PC-9 (cell line): ENCODE measurements at regions not wholly inside any gene's neighbourhood (a gene's known extent, or its start where the extent isn't known, plus 50 kb on each side); places are given as distances from the start of the nearest gene placed in this dataset.

Experiments
- BruUV-seq: library from RNA; stranded (reverse); fragments of 400-500 nt; replicated peaks from 2 replicates; lab custom pipeline; 2021; lab: Mats Ljungman, UMichigan
- CTCF ChIA-PET: fragments of 300-600 bp; sonication (Branson Sonifier 250); formaldehyde crosslinking; loops from one replicate; lab custom pipeline; 2022; ENCODE audit warnings: antibody characterized with exemption; lab: Charles Lee
- POLR2A ChIA-PET: fragments of 300-600 bp; sonication (Branson Sonifier 250); formaldehyde crosslinking; loops from one replicate; lab custom pipeline; 2022; ENCODE audit warnings: antibody characterized with exemption; ENCODE audit not compliant: unreplicated experiment; lab: Charles Lee
- DNase-seq, 2 experiments: peaks; one replicate each; pipeline versions ENCODE4 v3.0.0 to v3.0.0-alpha.2; 2015 to 2022; ENCODE audit warnings: mixed read lengths in 1 of 2
- H2AFZ ChIP-seq: fragments of 200-600 bp; sonication (generic); 2 replicates; pipeline ENCODE4 v1.8.1; 2017; ENCODE audit warnings: antibody characterized with exemption
- H3F3A ChIP-seq: fragments of 200-600 bp; sonication (generic); 2 replicates; pipeline ENCODE4 v1.8.1; 2017; ENCODE audit warnings: antibody characterized with exemption, mild to moderate bottlenecking, low read depth; ENCODE audit not compliant: insufficient read depth
- H3K27ac ChIP-seq: fragments of 200-600 bp; sonication (generic); 2 replicates; pipeline ENCODE4 v1.6.1; 2016; ENCODE audit warnings: mixed run types
- H3K27me3 ChIP-seq: fragments of 200-600 bp; sonication (generic); 2 replicates; pipeline ENCODE4 v1.6.1; 2016; ENCODE audit warnings: low read depth, mixed run types; ENCODE audit not compliant: insufficient read depth
- H3K36me3 ChIP-seq: fragments of 200-600 bp; sonication (generic); 2 replicates; pipeline ENCODE4 v1.6.1; 2016; ENCODE audit warnings: low read depth, mixed run types
- H3K4me1 ChIP-seq: fragments of 200-600 bp; sonication (generic); replicated peaks from 2 replicates; pipeline ENCODE4 v1.6.1; 2016; ENCODE audit warnings: mixed run types; ENCODE audit not compliant: insufficient read depth
- H3K4me2 ChIP-seq: fragments of 200-600 bp; sonication (generic); 2 replicates; pipeline ENCODE4 v1.6.1; 2017; ENCODE audit warnings: mixed run types
- H3K4me3 ChIP-seq: fragments of 200-600 bp; sonication (generic); 2 replicates; pipeline ENCODE4 v1.6.1; 2016; ENCODE audit warnings: mixed run types
- H3K79me2 ChIP-seq: fragments of 200-600 bp; sonication (generic); 2 replicates; pipeline ENCODE4 v1.6.1; 2017; ENCODE audit warnings: low read depth, mixed run types
- H3K9me2 ChIP-seq: fragments of 200-600 bp; sonication (generic); 2 replicates; pipeline ENCODE4 v1.8.1; 2017; ENCODE audit warnings: mild to moderate bottlenecking; ENCODE audit not compliant: insufficient read depth
- H3K9me3 ChIP-seq: fragments of 200-600 bp; sonication (generic); 2 replicates; pipeline ENCODE4 v1.8.1; 2016; ENCODE audit warnings: low read depth; ENCODE audit not compliant: insufficient read depth
- H4K20me1 ChIP-seq: fragments of 200-600 bp; sonication (generic); 2 replicates; pipeline ENCODE4 v1.8.1; 2017; ENCODE audit not compliant: insufficient read depth
- CTCF ChIP-seq: fragments of 200-600 bp; sonication (generic); conservative IDR thresholded peaks from 2 replicates; pipeline ENCODE4 v1.6.1; 2017; ENCODE audit warnings: mixed run types, antibody characterized with exemption, mild to moderate bottlenecking, moderate library complexity
- EZH2 ChIP-seq: fragments of 200-600 bp; sonication (generic); IDR thresholded peaks from 2 replicates; pipeline ENCODE4 v1.8.0; 2017; ENCODE audit warnings: antibody characterized with exemption, low read depth
- intact Hi-C: fragments of 100-400 bp; cut with micrococcal nuclease; formaldehyde crosslinking; loops from one replicate; pipeline ENCODE4 v1.10.0; 2022; ENCODE audit not compliant: unreplicated experiment

DNA sequence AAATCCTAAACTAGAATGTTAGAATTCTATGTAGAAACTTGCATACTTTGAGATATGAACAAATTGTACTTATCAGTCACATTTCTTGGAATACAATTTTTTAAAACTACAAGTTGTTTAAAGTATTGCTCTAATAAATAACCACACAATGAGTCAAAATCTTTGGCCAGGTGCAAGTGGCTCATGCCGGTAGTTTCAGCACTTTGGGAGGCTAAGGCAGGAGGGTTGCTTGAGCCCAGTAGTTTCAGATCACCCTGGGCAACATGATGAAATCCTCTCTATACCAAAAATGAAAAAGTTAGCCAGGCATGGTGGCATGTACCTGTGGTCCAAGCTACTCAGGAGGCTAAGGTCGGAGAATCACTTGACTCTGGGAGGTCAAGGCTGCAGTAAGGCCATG lies 257.8 kb downstream of the COX7C start:
- Histone ChIP-seq H3K4me2 (no peak overlapping the region), H3F3A (no peaks in the 10 kb centered on the region), H4K20me1 (no peaks in the 10 kb centered on the region), H2AFZ (no peak overlapping the region), H3K27me3 (no peaks in the 10 kb centered on the region), H3K9me2 (no peaks in the 10 kb centered on the region), H3K9me3 (no peaks in the 10 kb centered on the region), H3K36me3 (no peaks in the 10 kb centered on the region), H3K4me1 (no peaks in the 10 kb centered on the region), H3K27ac (no peak overlapping the region), H3K79me2 (no peaks in the 10 kb centered on the region), H3K4me3 (no peak overlapping the region)
- BruUV-seq, result no TSS peak
- ChIA-PET POLR2A (no interaction called here), CTCF (no interaction called here)
- intact Hi-C loops, result no loop called here
- no peak for DNase-seq
- no peak for TF ChIP-seq EZH2
- no peak for TF ChIP-seq CTCF

DNA sequence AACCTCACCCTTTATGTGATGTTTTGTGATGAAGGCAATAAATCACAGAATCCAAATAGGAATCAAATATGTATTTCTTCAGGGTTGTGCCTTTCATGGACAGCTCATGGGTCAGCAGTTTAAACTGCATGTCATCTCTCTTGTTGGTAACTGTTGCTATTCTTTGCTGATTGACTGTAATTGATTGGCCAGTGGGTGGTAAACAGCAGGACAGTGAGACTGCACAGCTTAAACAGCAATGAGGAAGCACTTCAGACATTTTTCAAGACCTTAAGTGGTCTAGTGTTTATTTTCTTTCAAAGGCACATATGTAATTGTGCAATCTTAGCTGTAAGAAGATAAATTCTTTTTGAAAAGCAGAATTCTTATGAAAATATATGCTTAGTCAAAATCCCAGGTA lies 260.5 kb downstream of the COX7C start:
- Histone ChIP-seq H3K36me3 (no peaks in the 10 kb centered on the region), H4K20me1 (no peaks in the 10 kb centered on the region), H3K4me3 (no peak overlapping the region), H3K4me1 (no peaks in the 10 kb centered on the region), H3K4me2 (no peak overlapping the region), H3K79me2 (no peaks in the 10 kb centered on the region), H3K27me3 (no peaks in the 10 kb centered on the region), H3K9me2 (no peaks in the 10 kb centered on the region), H2AFZ (no peak overlapping the region), H3K9me3 (no peaks in the 10 kb centered on the region), H3F3A (no peaks in the 10 kb centered on the region), H3K27ac (no peak overlapping the region)
- DNase-seq, result no peak
- ChIA-PET POLR2A (interaction anchor here (0.6 kb wide), 1 partner anchor 139 kb away, joined by 3 read pairs; no protein-coding TSS in a partner anchor), CTCF (interaction anchor here (0.6 to 0.7 kb wide), 2 partner anchors 38 to 168 kb away, joined by 3 to 4 read pairs; no protein-coding TSS in a partner anchor)
- BruUV-seq, result no TSS peak
- intact Hi-C loops, result no loop called here
- TF ChIP-seq EZH2 (no peak), CTCF (no peak)

GRCh38 chr5:86879086-86879485 lies 261.3 kb downstream of the COX7C start:
- no peaks in the 10 kb centered on the region for H3K79me2 ChIP-seq
- H3K4me2 ChIP-seq, result no peak overlapping the region
- no peaks in the 10 kb centered on the region for H3K27me3 ChIP-seq
- CTCF ChIA-PET, result no interaction called here
- TF ChIP-seq CTCF (no peak), EZH2 (no peak)
- intact Hi-C loops, result no loop called here
- POLR2A ChIA-PET, result no interaction called here
- H3K36me3 ChIP-seq, result no peaks in the 10 kb centered on the region
- no peaks in the 10 kb centered on the region for H3K9me3 ChIP-seq
- H3K9me2 ChIP-seq, result no peaks in the 10 kb centered on the region
- no peaks in the 10 kb centered on the region for H4K20me1 ChIP-seq
- no peak overlapping the region for H3K27ac ChIP-seq
- H3F3A ChIP-seq, result no peaks in the 10 kb centered on the region
- H3K4me3 ChIP-seq, result no peak overlapping the region
- no peak overlapping the region for H2AFZ ChIP-seq
- no peaks in the 10 kb centered on the region for H3K4me1 ChIP-seq
- no peak for DNase-seq
- BruUV-seq, result no TSS peak
